CD4-positive, alpha-beta T cell treated with Interleukin-2 at 100 ng/mL for 4 hours (primary cell): ENCODE measurements at regions not wholly inside any gene's neighbourhood (a gene's known extent, or its start where the extent isn't known, plus 50 kb on each side); places are given as distances from the start of the nearest gene placed in this dataset.
"Not testable (repeated sequence)": the region's sequence is repeated elsewhere in the genome, so short reads cannot be mapped to it uniquely, and the experiment has no call there.

Source experiments
- DNase-seq: peaks from one replicate; pipeline ENCODE4 v3.0.0-alpha.2; 2020; ENCODE audit warnings: low spot score

- DNase-seq, result not testable (repeated sequence)
These were observed 400.8 kb upstream of the KLHL29 start for GRCh38 chr2:22984152-22984551.

GRCh38 chr2:22990246-22990645, 394.7 kb upstream of the KLHL29 start:
- DNase-seq, result no peak

GRCh38 chr2:22991844-22992243, 393.1 kb upstream of the KLHL29 start:
- DNase-seq, result no peak

- DNase-seq, result no peak
These were observed 392.5 kb upstream of the KLHL29 start for GRCh38 chr2:22992441-22992840.

GRCh38 chr2:22993250-22993649, 391.7 kb upstream of the KLHL29 start:
- no peak for DNase-seq

GRCh38 chr2:22995576-22995975, 389.4 kb upstream of the KLHL29 start:
- DNase-seq, result no peak

GRCh38 chr2:22996911-22997310, 388.1 kb upstream of the KLHL29 start:
- DNase-seq, result no peak

GRCh38 chr2:22998359-22998758, 386.6 kb upstream of the KLHL29 start:
- no peak for DNase-seq

GRCh38 chr2:22999951-23000350, 385.0 kb upstream of the KLHL29 start:
- DNase-seq, result no peak

GRCh38 chr2:23002234-23002633, 382.7 kb upstream of the KLHL29 start:
- no peak for DNase-seq

GRCh38 chr2:23005469-23005868, 379.5 kb upstream of the KLHL29 start:
- DNase-seq, result no peak

GRCh38 chr2:23007631-23008235, 377.2 kb upstream of the KLHL29 start:
- DNase-seq, result no peak

GRCh38 chr2:23008440-23008839, 376.5 kb upstream of the KLHL29 start:
- no peak for DNase-seq

- DNase-seq, result no peak
These were observed 376.0 kb upstream of the KLHL29 start for GRCh38 chr2:23008951-23009350.

- no peak for DNase-seq
These were observed 375.3 kb upstream of the KLHL29 start for GRCh38 chr2:23009545-23010149.

- DNase-seq, result no peak
These were observed 372.5 kb upstream of the KLHL29 start for GRCh38 chr2:23012499-23012898.

GRCh38 chr2:23015651-23016200, 369.3 kb upstream of the KLHL29 start:
- no peak for DNase-seq

- no peak for DNase-seq
These were observed 365.5 kb upstream of the KLHL29 start for GRCh38 chr2:23019476-23019875.

GRCh38 chr2:23020659-23021058, 364.3 kb upstream of the KLHL29 start:
- no peak for DNase-seq

- no peak for DNase-seq
These were observed 363.5 kb upstream of the KLHL29 start for GRCh38 chr2:23021311-23022120.

GRCh38 chr2:23023722-23024121, 361.3 kb upstream of the KLHL29 start:
- no peak for DNase-seq

GRCh38 chr2:23026671-23027070, 358.3 kb upstream of the KLHL29 start:
- no peak for DNase-seq

- no peak for DNase-seq
These were observed 357.6 kb upstream of the KLHL29 start for GRCh38 chr2:23027396-23027795.
